ENCODE measurements at regions not wholly inside any gene's neighbourhood (a gene's known extent, or its start where the extent isn't known, plus 50 kb on each side); places are given as distances from the start of the nearest gene placed in this dataset.

DNA sequence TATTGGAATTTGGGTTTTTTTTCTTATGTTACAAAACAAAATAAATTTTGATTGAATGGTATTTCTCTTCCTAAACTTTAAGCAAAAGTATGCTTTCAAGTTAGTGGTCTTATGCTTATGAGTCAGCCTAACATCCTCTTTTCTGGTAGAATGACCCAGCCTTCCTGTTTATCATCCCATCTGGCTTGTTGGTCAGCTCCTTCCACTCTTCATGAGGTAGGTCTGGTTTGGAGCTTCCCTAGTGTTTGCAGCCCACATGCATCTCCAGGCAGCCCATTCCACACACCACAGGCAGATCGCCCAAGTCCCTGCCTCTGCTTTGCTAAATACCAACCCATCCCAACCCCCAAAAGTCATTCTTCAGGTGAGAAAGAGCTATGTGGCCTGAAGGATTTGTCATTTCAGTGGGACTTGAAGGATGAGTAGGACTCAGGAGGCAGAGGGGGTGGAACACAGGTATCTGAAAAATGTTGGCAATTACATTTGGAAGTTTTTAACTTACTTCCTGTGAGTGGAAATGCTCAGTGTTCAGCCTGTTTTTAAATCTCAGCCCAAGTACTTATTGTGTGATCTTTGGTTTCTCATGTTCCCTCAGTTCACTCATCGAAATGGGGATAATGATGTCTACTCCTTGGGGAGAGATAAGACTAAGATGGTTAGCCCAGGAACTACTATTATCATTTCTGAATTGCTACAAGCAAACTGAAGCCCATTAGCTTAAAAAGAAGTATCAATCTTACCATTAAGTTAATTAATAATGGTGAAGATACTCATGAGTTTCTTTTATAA, 294.0 kb downstream of the ADGB start:
- no peak overlapping the region for H3K4me3 Mint-ChIP-seq
- H3K4me1 Mint-ChIP-seq, result peaks cover 0 to 7% of the 10 kb centered on the region in 2 donors
- ATAC-seq (replicated peaks), result no peak
- H3K9me3 Mint-ChIP-seq, result no peaks in the 10 kb centered on the region
- DNase-seq, result no peak
- H3K27me3 Mint-ChIP-seq, result peaks cover 13 to 18% of the 10 kb centered on the region in 2 donors
- no peak overlapping the region for H3K27ac Mint-ChIP-seq
- H3K36me3 Mint-ChIP-seq, result no peaks in the 10 kb centered on the region

DNA sequence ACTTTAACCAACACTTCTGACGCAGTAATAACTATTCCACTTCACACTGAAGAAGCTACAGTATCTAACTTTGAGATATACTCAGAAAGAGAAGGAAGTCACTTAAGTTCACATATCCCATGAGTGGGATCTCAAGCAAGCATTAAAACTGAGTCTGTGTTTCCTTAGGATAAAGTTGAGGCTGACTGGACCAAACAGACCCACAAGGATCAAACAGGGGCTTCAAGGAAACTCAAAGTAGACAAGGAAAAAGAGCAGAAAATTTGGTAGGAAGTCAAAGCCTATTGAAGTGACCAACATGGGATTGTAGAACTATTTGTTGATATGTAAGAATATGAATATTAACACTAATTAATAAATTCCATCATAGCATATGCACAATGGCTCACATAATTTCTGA, 294.9 kb downstream of the ADGB start:
- Mint-ChIP-seq H3K4me1 (peaks cover 0 to 7% of the 10 kb centered on the region in 2 donors), H3K4me3 (no peak overlapping the region), H3K9me3 (no peaks in the 10 kb centered on the region), H3K27me3 (peaks cover 13 to 18% of the 10 kb centered on the region in 2 donors), H3K27ac (no peak overlapping the region), H3K36me3 (no peaks in the 10 kb centered on the region)
- ATAC-seq (replicated peaks), result no peak
- no peak for DNase-seq

DNA sequence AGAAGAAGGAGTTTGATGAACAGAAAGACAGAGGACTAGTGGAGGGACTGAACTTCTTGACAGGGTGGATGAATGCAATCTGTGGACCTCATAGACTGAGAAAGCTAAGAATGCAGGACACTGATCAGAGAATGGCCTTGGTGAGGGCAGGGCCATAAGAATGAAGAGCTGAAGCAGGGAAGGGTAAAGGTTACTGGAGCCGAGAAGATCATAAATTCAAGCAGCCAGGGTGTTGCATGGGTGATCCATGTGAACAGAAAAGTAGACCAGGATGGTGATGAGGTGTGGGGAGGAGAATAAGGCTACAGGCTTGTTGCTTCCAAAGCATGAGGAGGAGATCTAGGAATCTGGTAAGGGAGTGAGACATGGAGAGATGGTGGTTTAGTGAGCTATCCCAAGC, 295.9 kb downstream of the ADGB start:
- ATAC-seq (replicated peaks), result no peak
- no peak for DNase-seq
- H3K4me3 Mint-ChIP-seq, result no peak overlapping the region
- H3K4me1 Mint-ChIP-seq, result peaks cover 0 to 7% of the 10 kb centered on the region in 2 donors
- peaks cover 13 to 18% of the 10 kb centered on the region in 2 donors for H3K27me3 Mint-ChIP-seq
- H3K9me3 Mint-ChIP-seq, result no peaks in the 10 kb centered on the region
- no peak overlapping the region for H3K27ac Mint-ChIP-seq
- no peaks in the 10 kb centered on the region for H3K36me3 Mint-ChIP-seq

DNA sequence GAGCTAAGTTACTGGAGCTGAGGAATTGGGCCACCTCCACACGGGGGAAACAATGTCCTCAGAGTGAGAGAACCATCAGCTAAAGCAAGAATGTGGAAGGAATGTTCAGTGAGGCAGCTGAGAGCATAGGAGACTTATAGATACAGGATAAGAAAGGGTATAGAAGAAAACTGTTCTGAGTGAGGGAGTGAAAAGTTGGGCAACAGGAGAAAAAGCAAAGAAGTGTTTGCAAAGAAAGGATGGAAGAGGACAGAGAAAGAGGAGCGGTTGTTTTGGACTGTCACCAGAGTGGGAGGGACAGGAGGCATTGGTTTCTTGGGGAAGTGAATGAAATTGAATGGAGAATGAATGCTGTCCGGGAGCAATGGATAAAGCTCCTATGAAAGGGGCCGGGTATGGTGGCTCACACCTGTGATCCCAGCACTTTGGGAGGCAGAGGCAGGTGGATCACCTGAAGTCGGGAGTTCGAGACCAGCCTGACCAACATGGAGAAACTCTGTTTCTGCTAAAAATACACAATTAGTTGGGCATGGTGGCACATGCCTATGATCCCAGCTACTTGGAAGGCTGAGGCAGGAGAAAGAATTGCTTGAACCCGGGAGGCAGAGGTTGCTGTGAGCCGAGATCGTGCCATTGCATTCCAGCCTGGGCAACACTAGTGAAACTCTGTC, 296.5 kb downstream of the ADGB start:
- Mint-ChIP-seq H3K4me3 (no peak overlapping the region), H3K27me3 (peaks cover 13 to 18% of the 10 kb centered on the region in 2 donors), H3K27ac (no peak overlapping the region), H3K4me1 (peaks cover 0 to 7% of the 10 kb centered on the region in 2 donors), H3K36me3 (no peaks in the 10 kb centered on the region), H3K9me3 (no peaks in the 10 kb centered on the region)
- DNase-seq, result no peak
- no peak for ATAC-seq (replicated peaks)

DNA sequence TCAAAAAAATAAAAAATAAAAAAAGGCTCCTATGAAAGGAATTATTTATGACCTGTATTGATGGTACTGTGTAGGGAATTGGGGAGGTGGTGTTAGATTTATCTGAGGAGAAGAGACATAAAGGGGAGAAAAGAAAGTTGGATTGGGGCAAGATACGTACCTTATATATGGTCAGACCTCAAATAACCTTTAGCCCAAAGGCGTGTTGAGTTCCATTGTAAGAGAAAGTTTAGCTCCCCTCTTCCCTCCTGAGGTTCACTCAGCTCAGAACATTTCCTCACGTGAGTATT, 296.9 kb downstream of the ADGB start:
- H3K4me3 Mint-ChIP-seq, result no peak overlapping the region
- ATAC-seq (replicated peaks), result peak in 1 of 2 donors; percentile 16

DNA sequence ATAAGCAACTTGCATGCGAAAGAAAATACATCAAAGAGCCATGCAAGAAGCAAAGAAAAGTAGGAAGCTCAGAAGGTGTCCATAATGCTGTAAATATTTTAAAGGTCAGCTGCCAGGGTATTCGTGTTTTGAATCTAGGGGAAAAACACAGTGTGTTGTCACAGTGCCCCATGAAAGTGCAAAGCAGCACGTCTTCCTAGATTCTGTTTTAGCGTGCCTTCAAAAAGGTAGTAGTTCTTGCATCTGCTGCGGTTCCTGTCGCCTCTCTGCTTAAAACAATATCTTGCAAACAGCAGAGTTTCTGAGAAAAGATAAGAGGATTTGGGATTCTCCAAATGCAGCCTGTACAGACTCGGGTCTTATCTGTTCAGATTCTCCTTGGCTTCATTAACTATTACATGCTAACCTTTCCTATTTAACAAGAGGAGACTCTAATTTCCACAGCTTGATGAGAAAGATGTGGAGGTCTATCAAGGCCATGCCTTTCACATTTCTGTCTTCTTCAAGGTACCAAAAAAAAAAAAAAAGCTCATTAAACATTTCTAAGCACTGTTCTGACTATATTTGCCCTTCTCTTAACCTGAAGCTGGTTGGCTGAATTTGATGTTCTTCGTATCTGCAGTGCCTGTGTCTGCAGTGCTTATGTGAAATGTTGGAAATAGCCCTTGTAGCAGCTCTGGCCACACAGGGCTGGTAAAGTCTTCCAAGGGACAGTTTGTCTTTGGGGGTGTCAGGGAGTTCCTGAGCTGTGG, 297.5 kb downstream of the ADGB start:
- H3K9me3 Mint-ChIP-seq, result no peaks in the 10 kb centered on the region
- H3K4me3 Mint-ChIP-seq, result no peak overlapping the region
- ATAC-seq (replicated peaks), result peak; percentile 57 to 64
- DNase-seq, result no peak
- peaks cover 0 to 7% of the 10 kb centered on the region in 2 donors for H3K4me1 Mint-ChIP-seq
- no peaks in the 10 kb centered on the region for H3K36me3 Mint-ChIP-seq
- peaks cover 13 to 18% of the 10 kb centered on the region in 2 donors for H3K27me3 Mint-ChIP-seq
- peak overlapping the region; percentile 44 for H3K27ac Mint-ChIP-seq

More for the DNA sequence above, 296.9 kb downstream of the ADGB start:
- peaks cover 13 to 18% of the 10 kb centered on the region in 2 donors for H3K27me3 Mint-ChIP-seq
- no peak overlapping the region for H3K27ac Mint-ChIP-seq
- DNase-seq, result no peak
- no peaks in the 10 kb centered on the region for H3K9me3 Mint-ChIP-seq
- no peaks in the 10 kb centered on the region for H3K36me3 Mint-ChIP-seq
- peaks cover 0 to 7% of the 10 kb centered on the region in 2 donors for H3K4me1 Mint-ChIP-seq

DNA sequence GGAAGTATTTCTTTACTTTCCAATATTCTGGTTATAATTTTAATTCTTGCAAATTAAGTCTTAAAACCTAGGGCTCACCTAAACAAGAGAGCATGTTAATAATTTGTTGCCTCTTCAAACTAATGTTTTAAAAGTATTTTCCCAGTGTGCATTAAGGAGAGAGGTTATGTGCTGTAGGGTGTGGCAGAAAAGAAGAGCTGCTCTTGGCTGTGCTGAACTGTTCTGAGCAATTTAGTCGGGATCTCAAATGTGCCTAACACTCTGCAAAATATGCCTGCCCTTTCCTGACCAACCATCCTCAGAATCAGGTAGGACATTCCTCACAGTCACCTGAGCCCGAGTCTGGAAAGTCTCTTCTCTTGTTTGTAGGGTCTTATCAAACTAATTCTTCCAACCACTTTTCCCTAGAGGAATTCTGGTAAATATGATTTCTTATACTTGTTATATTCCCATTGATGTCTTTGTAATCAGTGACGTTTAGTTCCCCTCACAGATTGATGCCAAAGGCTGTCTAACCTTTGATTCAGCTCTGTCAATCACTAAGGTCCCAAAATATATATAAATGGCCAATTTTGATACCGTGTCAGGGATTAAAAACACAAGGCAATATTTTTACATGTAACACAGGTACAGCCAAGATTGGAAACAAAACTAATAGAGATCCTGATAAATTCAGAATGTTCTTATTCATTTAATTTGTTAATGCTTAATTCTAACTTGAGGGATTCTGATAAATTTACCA, 298.4 kb downstream of the ADGB start:
- no peak overlapping the region for H3K27ac Mint-ChIP-seq
- H3K36me3 Mint-ChIP-seq, result no peaks in the 10 kb centered on the region
- no peak for ATAC-seq (replicated peaks)
- peaks cover 0 to 4% of the 10 kb centered on the region in 2 donors for H3K4me1 Mint-ChIP-seq
- H3K9me3 Mint-ChIP-seq, result no peaks in the 10 kb centered on the region
- no peak overlapping the region for H3K4me3 Mint-ChIP-seq
- DNase-seq, result no peak
- H3K27me3 Mint-ChIP-seq, result peaks cover 13 to 18% of the 10 kb centered on the region in 2 donors

DNA sequence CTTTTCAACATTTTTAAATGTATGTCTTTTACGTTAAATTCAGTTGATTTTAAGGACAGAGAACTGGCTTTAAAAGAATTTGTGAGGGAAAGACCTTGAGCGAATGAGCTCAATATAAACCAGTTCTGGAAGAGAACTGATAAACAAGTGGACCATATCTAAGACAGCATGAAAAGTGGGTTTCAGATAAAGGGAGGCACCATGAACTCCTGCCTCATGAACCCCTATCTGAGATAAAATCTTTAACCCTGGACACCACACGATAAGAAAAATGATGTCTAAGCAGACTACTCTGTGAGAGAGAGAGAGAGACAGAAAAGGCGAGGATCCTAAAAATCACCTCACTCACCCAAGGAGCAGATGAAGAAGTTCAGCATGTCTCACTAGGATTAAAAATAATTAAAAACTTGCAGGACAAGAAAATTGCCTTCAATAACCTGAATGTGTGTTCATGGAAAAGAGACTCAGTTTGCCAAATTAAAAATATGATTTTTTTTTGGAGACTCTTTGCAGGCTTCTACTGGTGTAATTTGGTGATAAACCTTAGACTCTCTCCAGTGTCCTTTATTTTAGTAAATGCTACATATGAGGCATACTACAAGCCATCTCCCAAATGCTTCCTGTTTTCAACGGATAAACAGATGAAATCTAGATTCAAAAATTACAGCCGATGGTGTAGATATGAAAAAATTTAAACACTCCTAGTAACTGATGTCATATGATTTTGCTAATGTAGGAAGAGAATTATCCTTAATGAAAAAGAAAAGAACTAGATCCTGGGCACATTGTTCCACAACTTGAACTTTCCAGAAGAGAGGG, 299.5 kb downstream of the ADGB start:
- Mint-ChIP-seq H3K4me3 (no peak overlapping the region), H3K4me1 (peaks cover 0 to 2% of the 10 kb centered on the region in 2 donors), H3K9me3 (no peaks in the 10 kb centered on the region), H3K27ac (no peak overlapping the region), H3K27me3 (peaks cover 13 to 18% of the 10 kb centered on the region in 2 donors), H3K36me3 (no peaks in the 10 kb centered on the region)
- DNase-seq, result no peak
- no peak for ATAC-seq (replicated peaks)

DNA sequence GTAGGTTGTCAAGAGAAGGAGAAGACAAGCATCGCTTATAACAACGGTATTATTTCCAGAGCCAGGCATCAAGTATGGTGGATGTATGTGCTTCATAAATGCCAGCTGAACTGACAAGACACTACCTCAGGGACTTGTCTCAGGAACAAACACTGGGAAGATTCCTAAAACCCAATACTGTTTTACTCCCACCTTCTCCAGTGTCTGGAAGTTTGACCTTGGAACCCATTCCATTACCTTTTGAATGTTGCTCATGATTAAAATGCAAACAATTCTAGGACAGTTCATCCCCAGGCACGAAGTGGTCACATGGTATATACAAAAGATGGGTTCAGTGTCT, 300.1 kb downstream of the ADGB start:
- H3K9me3 Mint-ChIP-seq, result no peaks in the 10 kb centered on the region
- H3K27ac Mint-ChIP-seq, result no peak overlapping the region
- peaks cover 13 to 18% of the 10 kb centered on the region in 2 donors for H3K27me3 Mint-ChIP-seq
- no peaks in the 10 kb centered on the region for H3K36me3 Mint-ChIP-seq
- H3K4me3 Mint-ChIP-seq, result no peak overlapping the region
- peaks cover 0 to 2% of the 10 kb centered on the region in 2 donors for H3K4me1 Mint-ChIP-seq
- ATAC-seq (replicated peaks), result no peak
- DNase-seq, result no peak

DNA sequence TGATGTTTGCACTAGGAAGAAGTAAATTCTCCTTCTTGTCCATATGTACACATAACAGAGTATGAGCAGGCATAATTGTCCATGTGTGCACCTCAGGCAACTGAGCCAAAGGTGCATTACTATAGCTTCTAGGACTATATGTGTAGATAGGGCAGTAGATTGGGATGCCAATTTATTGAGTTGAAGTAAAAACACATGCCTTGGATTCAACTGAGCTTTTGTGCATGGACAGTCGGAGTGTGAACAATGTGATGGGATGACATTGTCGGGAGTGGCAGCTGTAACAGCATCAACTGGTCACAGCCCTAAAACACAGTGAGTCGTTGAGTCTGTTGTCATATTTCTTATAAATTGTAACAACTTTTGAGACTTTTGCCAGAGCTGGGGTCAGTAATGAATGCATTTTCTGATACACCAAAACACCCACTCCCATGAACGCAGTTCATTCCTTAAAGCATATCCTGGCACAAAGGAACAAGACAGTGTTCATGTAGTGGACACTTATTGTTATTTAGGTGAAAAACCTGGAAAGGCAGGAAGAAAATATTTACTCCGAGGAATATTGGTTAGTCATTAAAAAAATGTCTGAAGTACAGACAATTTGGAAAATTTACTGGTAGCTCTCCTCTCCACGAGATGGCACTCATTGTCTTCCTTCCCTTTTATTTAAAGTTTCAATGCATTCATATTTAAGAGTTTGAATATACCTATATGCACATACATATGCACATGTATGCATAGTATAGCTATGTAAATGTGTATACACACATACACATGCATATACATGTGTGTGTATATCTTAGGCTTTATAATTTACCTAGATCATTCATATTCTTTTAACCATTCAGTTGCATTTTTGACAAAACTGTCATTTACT, 302.0 kb upstream of the STXBP5 start:
- no peak for ATAC-seq (replicated peaks)
- H3K36me3 Mint-ChIP-seq, result no peaks in the 10 kb centered on the region
- H3K27me3 Mint-ChIP-seq, result no peaks in the 10 kb centered on the region
- H3K4me1 Mint-ChIP-seq, result no peaks in the 10 kb centered on the region
- no peaks in the 10 kb centered on the region for H3K9me3 Mint-ChIP-seq
- no peak overlapping the region for H3K27ac Mint-ChIP-seq
- DNase-seq, result no peak
- no peak overlapping the region for H3K4me3 Mint-ChIP-seq

DNA sequence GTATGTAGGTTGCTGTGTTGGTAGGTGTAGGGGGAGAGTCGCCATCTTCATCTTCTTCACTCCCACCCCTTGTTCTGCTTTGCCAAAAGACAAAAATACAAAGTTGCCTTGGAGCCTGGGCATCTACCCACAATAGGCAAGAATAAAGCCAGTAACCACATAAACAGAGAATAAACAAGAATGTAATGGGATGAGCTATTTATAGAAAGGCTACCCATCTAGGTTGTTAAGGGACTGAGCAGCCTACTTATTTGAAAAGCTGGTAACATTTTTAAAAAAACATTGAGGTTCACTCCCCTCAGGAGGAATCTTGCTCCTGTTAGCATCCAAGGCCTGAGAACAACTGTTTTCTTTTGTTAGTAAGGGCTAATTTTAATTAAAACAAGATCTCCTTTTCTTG, 301.4 kb upstream of the STXBP5 start:
- ATAC-seq (replicated peaks) (no peak), DNase-seq (no peak)
- H3K27me3 Mint-ChIP-seq, result no peaks in the 10 kb centered on the region
- no peaks in the 10 kb centered on the region for H3K4me1 Mint-ChIP-seq
- no peak overlapping the region for H3K27ac Mint-ChIP-seq
- no peak overlapping the region for H3K4me3 Mint-ChIP-seq
- no peaks in the 10 kb centered on the region for H3K9me3 Mint-ChIP-seq
- H3K36me3 Mint-ChIP-seq, result no peaks in the 10 kb centered on the region

DNA sequence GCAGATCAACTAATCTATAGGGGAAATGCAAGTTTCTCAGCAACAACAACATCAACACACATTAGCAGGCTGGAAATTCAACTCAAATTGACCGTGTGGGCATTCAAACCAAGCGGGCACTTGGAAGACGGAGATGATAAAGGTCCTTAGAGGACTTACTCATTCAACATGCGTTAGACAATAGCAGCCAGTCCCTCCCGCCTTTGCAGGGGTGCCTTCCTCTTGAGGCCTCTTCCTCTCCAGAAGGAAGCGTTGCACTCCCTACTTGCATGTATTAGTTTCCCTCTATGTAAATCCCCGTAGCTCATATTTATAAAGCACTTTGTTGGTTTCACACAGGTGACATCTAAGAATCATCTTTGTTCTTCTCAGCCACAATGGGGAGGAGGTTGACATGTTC, 300.8 kb upstream of the STXBP5 start:
- H3K4me3 Mint-ChIP-seq, result no peak overlapping the region
- DNase-seq (no peak), ATAC-seq (replicated peaks) (no peak)
- H3K4me1 Mint-ChIP-seq, result no peaks in the 10 kb centered on the region
- no peaks in the 10 kb centered on the region for H3K36me3 Mint-ChIP-seq
- no peaks in the 10 kb centered on the region for H3K9me3 Mint-ChIP-seq
- H3K27ac Mint-ChIP-seq, result no peak overlapping the region
- no peaks in the 10 kb centered on the region for H3K27me3 Mint-ChIP-seq

DNA sequence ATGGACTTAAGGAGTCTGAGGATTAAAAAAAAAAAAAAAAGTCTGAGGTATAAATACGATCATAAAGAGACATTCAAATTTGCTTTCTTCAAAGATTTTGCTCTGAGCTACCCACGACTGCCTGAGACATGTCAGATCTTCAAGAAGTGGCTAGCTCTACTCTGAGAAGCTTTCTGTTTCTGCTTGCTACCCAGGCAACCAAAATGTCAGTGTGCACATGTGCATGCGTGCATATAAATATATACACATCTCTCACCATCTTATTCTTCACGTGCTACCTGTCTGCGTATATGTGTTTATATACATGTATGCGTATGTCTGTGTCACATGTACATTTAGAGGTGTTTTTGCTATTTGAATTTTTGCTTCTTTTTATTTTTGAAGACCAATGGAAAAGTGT, 299.6 kb upstream of the STXBP5 start:
- DNase-seq (no peak), ATAC-seq (replicated peaks) (no peak)
- no peaks in the 10 kb centered on the region for H3K36me3 Mint-ChIP-seq
- H3K4me3 Mint-ChIP-seq, result no peak overlapping the region
- H3K27me3 Mint-ChIP-seq, result no peaks in the 10 kb centered on the region
- H3K9me3 Mint-ChIP-seq, result no peaks in the 10 kb centered on the region
- H3K4me1 Mint-ChIP-seq, result no peaks in the 10 kb centered on the region
- no peak overlapping the region for H3K27ac Mint-ChIP-seq
